Activated T-helper 2 cell treated with anti-CD3 and anti-CD28 coated beads, Interferon-gamma antibody, Interleukin-2, Interleukin-4, amounts not matched to agents 10 μg/mL and 5 μg/mL and 100 μg/mL, durations not matched to agents 14 hours and 24 hours and 36 hours (primary cell): ENCODE measurements at regions not wholly inside any gene's neighbourhood (a gene's known extent, or its start where the extent isn't known, plus 50 kb on each side); places are given as distances from the start of the nearest gene placed in this dataset.
"Not testable (repeated sequence)": the region's sequence is repeated elsewhere in the genome, so short reads cannot be mapped to it uniquely, and the experiment has no call there.

Experiments used
- DNase-seq: peaks from one replicate; pipeline ENCODE4 v3.0.0; 2021; ENCODE audit warnings: low spot score
- H3K27ac Mint-ChIP-seq: one replicate; pipeline ENCODE4 v1.8.0; 2021; ENCODE audit warnings: mixed read lengths
- H3K27me3 Mint-ChIP-seq: one replicate; pipeline ENCODE4 v1.8.0; 2021; ENCODE audit warnings: low read depth, mixed read lengths
- H3K36me3 Mint-ChIP-seq: one replicate; pipeline ENCODE4 v1.8.0; 2021; ENCODE audit warnings: low read depth, mixed read lengths
- H3K4me1 Mint-ChIP-seq: one replicate; pipeline ENCODE4 v1.8.0; 2021; ENCODE audit warnings: low read depth, mixed read lengths
- H3K4me3 Mint-ChIP-seq: one replicate; pipeline ENCODE4 v1.8.0; 2021; ENCODE audit warnings: low read depth, mild to moderate bottlenecking, moderate library complexity, mixed read lengths
- H3K9me3 Mint-ChIP-seq: one replicate; pipeline ENCODE4 v1.8.0; 2021; ENCODE audit warnings: mixed read lengths
- intact Hi-C: fragments of 100-400 bp; cut with micrococcal nuclease; formaldehyde crosslinking; loops from one replicate; pipeline ENCODE4 v1.15.1; 2023

GRCh38 chr11:25453471-25453870 is 878.5 kb upstream of the ANO3 start:
- H3K4me1 Mint-ChIP-seq = no peaks in the 10 kb centered on the region
- no peaks in the 10 kb centered on the region for H3K36me3 Mint-ChIP-seq
- peaks cover 31% of the 10 kb centered on the region for H3K9me3 Mint-ChIP-seq
- no peak overlapping the region for H3K27ac Mint-ChIP-seq
- no peaks in the 10 kb centered on the region for H3K27me3 Mint-ChIP-seq
- intact Hi-C loops = no loop called here
- no peak overlapping the region for H3K4me3 Mint-ChIP-seq
- no peak for DNase-seq

- no peaks in the 10 kb centered on the region for H3K4me1 Mint-ChIP-seq
- no peak overlapping the region for H3K27ac Mint-ChIP-seq
- H3K27me3 Mint-ChIP-seq = no peaks in the 10 kb centered on the region
- no peaks in the 10 kb centered on the region for H3K36me3 Mint-ChIP-seq
- DNase-seq = no peak
- no peak overlapping the region for H3K4me3 Mint-ChIP-seq
- intact Hi-C loops = no loop called here
- peaks cover 30% of the 10 kb centered on the region for H3K9me3 Mint-ChIP-seq
These were observed 875.7 kb upstream of the ANO3 start for GRCh38 chr11:25456211-25456610.

- Mint-ChIP-seq H3K27ac (no peak overlapping the region), H3K4me3 (no peak overlapping the region), H3K9me3 (peaks cover 29% of the 10 kb centered on the region), H3K27me3 (no peaks in the 10 kb centered on the region), H3K36me3 (no peaks in the 10 kb centered on the region), H3K4me1 (no peaks in the 10 kb centered on the region)
- intact Hi-C loops = no loop called here
- no peak for DNase-seq
These were observed 847.9 kb upstream of the ANO3 start for GRCh38 chr11:25483915-25484635.

- H3K27ac Mint-ChIP-seq = no peak overlapping the region
- no peaks in the 10 kb centered on the region for H3K4me1 Mint-ChIP-seq
- no peak for DNase-seq
- H3K27me3 Mint-ChIP-seq = no peaks in the 10 kb centered on the region
- intact Hi-C loops = no loop called here
- H3K9me3 Mint-ChIP-seq = peaks cover 27% of the 10 kb centered on the region
- no peaks in the 10 kb centered on the region for H3K36me3 Mint-ChIP-seq
- H3K4me3 Mint-ChIP-seq = no peak overlapping the region
These were observed 846.6 kb upstream of the ANO3 start for GRCh38 chr11:25485315-25485714.

- H3K4me1 Mint-ChIP-seq, H3K27ac Mint-ChIP-seq, H3K4me3 Mint-ChIP-seq, H3K27me3 Mint-ChIP-seq, intact Hi-C loops, H3K36me3 Mint-ChIP-seq, DNase-seq: not testable (repeated sequence)
- peaks cover 26% of the 10 kb centered on the region for H3K9me3 Mint-ChIP-seq
These were observed 845.6 kb upstream of the ANO3 start for GRCh38 chr11:25486338-25486737.

GRCh38 chr11:25488176-25488575 is 843.8 kb upstream of the ANO3 start:
- DNase-seq, intact Hi-C loops, H3K4me3 Mint-ChIP-seq, H3K4me1 Mint-ChIP-seq, H3K36me3 Mint-ChIP-seq, H3K27ac Mint-ChIP-seq, H3K27me3 Mint-ChIP-seq: not testable (repeated sequence)
- peaks cover 23% of the 10 kb centered on the region for H3K9me3 Mint-ChIP-seq

GRCh38 chr11:25501426-25501825 is 830.5 kb upstream of the ANO3 start:
- intact Hi-C loops, H3K36me3 Mint-ChIP-seq, DNase-seq, H3K27ac Mint-ChIP-seq, H3K27me3 Mint-ChIP-seq, H3K4me1 Mint-ChIP-seq, H3K4me3 Mint-ChIP-seq: not testable (repeated sequence)
- peaks cover 34% of the 10 kb centered on the region for H3K9me3 Mint-ChIP-seq

- Mint-ChIP-seq H3K36me3 (no peaks in the 10 kb centered on the region), H3K27me3 (no peaks in the 10 kb centered on the region), H3K9me3 (peaks cover 29% of the 10 kb centered on the region), H3K4me1 (no peaks in the 10 kb centered on the region), H3K4me3 (no peak overlapping the region), H3K27ac (no peak overlapping the region)
- intact Hi-C loops = no loop called here
- no peak for DNase-seq
These were observed 816.4 kb upstream of the ANO3 start for GRCh38 chr11:25515576-25515975.

GRCh38 chr11:25520459-25520858 is 811.5 kb upstream of the ANO3 start:
- H3K36me3 Mint-ChIP-seq = no peaks in the 10 kb centered on the region
- H3K4me1 Mint-ChIP-seq = no peaks in the 10 kb centered on the region
- no peak overlapping the region for H3K27ac Mint-ChIP-seq
- no peak for DNase-seq
- no peak overlapping the region for H3K4me3 Mint-ChIP-seq
- intact Hi-C loops = no loop called here
- H3K9me3 Mint-ChIP-seq = peaks cover 24% of the 10 kb centered on the region
- no peaks in the 10 kb centered on the region for H3K27me3 Mint-ChIP-seq

- intact Hi-C loops = no loop called here
- no peak overlapping the region for H3K4me3 Mint-ChIP-seq
- DNase-seq = no peak
- no peaks in the 10 kb centered on the region for H3K27me3 Mint-ChIP-seq
- H3K27ac Mint-ChIP-seq = no peak overlapping the region
- H3K4me1 Mint-ChIP-seq = no peaks in the 10 kb centered on the region
- H3K9me3 Mint-ChIP-seq = peaks cover 14% of the 10 kb centered on the region
- H3K36me3 Mint-ChIP-seq = no peaks in the 10 kb centered on the region
These were observed 804.1 kb upstream of the ANO3 start for GRCh38 chr11:25527841-25528240.

- no peak overlapping the region for H3K27ac Mint-ChIP-seq
- no peaks in the 10 kb centered on the region for H3K36me3 Mint-ChIP-seq
- DNase-seq = no peak
- H3K27me3 Mint-ChIP-seq = no peaks in the 10 kb centered on the region
- no peak overlapping the region for H3K4me3 Mint-ChIP-seq
- intact Hi-C loops = no loop called here
- no peaks in the 10 kb centered on the region for H3K4me1 Mint-ChIP-seq
- peaks cover 22% of the 10 kb centered on the region for H3K9me3 Mint-ChIP-seq
These were observed 802.4 kb upstream of the ANO3 start for GRCh38 chr11:25529572-25529971.

- no peak overlapping the region for H3K27ac Mint-ChIP-seq
- intact Hi-C loops = no loop called here
- no peaks in the 10 kb centered on the region for H3K4me1 Mint-ChIP-seq
- H3K27me3 Mint-ChIP-seq = no peaks in the 10 kb centered on the region
- H3K4me3 Mint-ChIP-seq = no peak overlapping the region
- no peaks in the 10 kb centered on the region for H3K36me3 Mint-ChIP-seq
- peaks cover 36% of the 10 kb centered on the region for H3K9me3 Mint-ChIP-seq
- DNase-seq = no peak
These were observed 796.3 kb upstream of the ANO3 start for GRCh38 chr11:25535467-25536272.

GRCh38 chr11:25536289-25536688 is 795.6 kb upstream of the ANO3 start:
- no peaks in the 10 kb centered on the region for H3K36me3 Mint-ChIP-seq
- H3K4me3 Mint-ChIP-seq = no peak overlapping the region
- H3K27ac Mint-ChIP-seq = no peak overlapping the region
- no peaks in the 10 kb centered on the region for H3K4me1 Mint-ChIP-seq
- intact Hi-C loops = no loop called here
- peaks cover 37% of the 10 kb centered on the region for H3K9me3 Mint-ChIP-seq
- no peak for DNase-seq
- H3K27me3 Mint-ChIP-seq = no peaks in the 10 kb centered on the region
